H9 (cell line): ENCODE measurements at regions not wholly inside any gene's neighbourhood (a gene's known extent, or its start where the extent isn't known, plus 50 kb on each side); places are given as distances from the start of the nearest gene placed in this dataset.
A peak's percentile ranks its signal among the peaks of the same experiment; 100 is the strongest.

ENCODE experiments used
- DNase-seq: peaks from one replicate; pipeline ENCODE4 v3.0.0-alpha.2; 2017
- H2AFZ ChIP-seq: one replicate; pipeline ENCODE4 v1.6.1; 2013; ENCODE audit warnings: mild to moderate bottlenecking, low read length, control low read depth, moderate library complexity
- H2AK5ac ChIP-seq: 2 replicates; pipeline ENCODE4 v1.6.1; 2013; ENCODE audit warnings: low read length, control low read depth, mixed read lengths; ENCODE audit not compliant: insufficient read length
- H2BK120ac ChIP-seq: one replicate; pipeline ENCODE4 v1.6.1; 2013; ENCODE audit warnings: low read depth, mild to moderate bottlenecking, low read length, control low read depth, inconsistent platforms; ENCODE audit not compliant: poor library complexity, severe bottlenecking
- H2BK12ac ChIP-seq: 2 replicates; pipeline ENCODE4 v1.6.1; 2013; ENCODE audit warnings: low read length, control low read depth, mixed read lengths, low read depth; ENCODE audit not compliant: insufficient read length
- H2BK15ac ChIP-seq: 2 replicates; pipeline ENCODE4 v1.6.1; 2013; ENCODE audit warnings: low read depth, low read length, control low read depth
- H2BK20ac ChIP-seq: one replicate; pipeline ENCODE4 v1.6.1; 2013; ENCODE audit warnings: low read depth, mild to moderate bottlenecking, low read length, control low read depth, inconsistent platforms; ENCODE audit not compliant: poor library complexity, severe bottlenecking
- H2BK5ac ChIP-seq: 2 replicates; pipeline ENCODE4 v1.6.1; 2013; ENCODE audit warnings: low read length, control low read depth, mixed read lengths; ENCODE audit not compliant: insufficient read length
- H3K14ac ChIP-seq: 2 replicates; pipeline ENCODE4 v1.6.1; 2013; ENCODE audit warnings: low read length, control low read depth; ENCODE audit not compliant: insufficient read depth
- H3K18ac ChIP-seq: 2 replicates; pipeline ENCODE4 v1.6.1; 2013; ENCODE audit warnings: low read depth, mild to moderate bottlenecking, mixed read lengths, low read length, control low read depth; ENCODE audit not compliant: insufficient read length
- H3K23ac ChIP-seq: 2 replicates; pipeline ENCODE4 v1.6.1; 2013; ENCODE audit warnings: low read length, control low read depth, mixed read lengths, low read depth; ENCODE audit not compliant: insufficient read length
- H3K23me2 ChIP-seq: 2 replicates; pipeline ENCODE4 v1.6.1; 2013; ENCODE audit warnings: low read depth, mild to moderate bottlenecking, mixed read lengths, low read length, control low read depth; ENCODE audit not compliant: insufficient read length, poor library complexity, severe bottlenecking
- H3K27ac ChIP-seq: 2 replicates; pipeline ENCODE4 v1.5.1; 2013; ENCODE audit warnings: low read length, control low read depth, mixed read lengths, low read depth; ENCODE audit not compliant: insufficient read length
- H3K27me3 ChIP-seq: 2 replicates; pipeline ENCODE4 v1.6.1; 2013; ENCODE audit warnings: low read length, control low read depth, inconsistent platforms; ENCODE audit not compliant: insufficient read depth
- H3K4ac ChIP-seq: 2 replicates; pipeline ENCODE4 v1.6.1; 2013; ENCODE audit warnings: low read depth, mild to moderate bottlenecking, control low read depth, inconsistent platforms, low read length, moderate library complexity
- H3K4me1 ChIP-seq: 2 replicates; pipeline ENCODE4 v1.6.1; 2013; ENCODE audit warnings: low read length, control low read depth, inconsistent platforms; ENCODE audit not compliant: insufficient read depth
- H3K4me2 ChIP-seq: 2 replicates; pipeline ENCODE4 v1.6.1; 2013; ENCODE audit warnings: low read length, control low read depth, mixed read lengths; ENCODE audit not compliant: insufficient read length, insufficient read depth
- H3K56ac ChIP-seq: 2 replicates; pipeline ENCODE4 v1.6.1; 2013; ENCODE audit warnings: low read depth, mild to moderate bottlenecking, mixed read lengths, low read length, control low read depth; ENCODE audit not compliant: insufficient read length
- H3K79me1 ChIP-seq: 2 replicates; pipeline ENCODE4 v1.6.1; 2013; ENCODE audit warnings: low read depth, mild to moderate bottlenecking, moderate library complexity, low read length, control low read depth, inconsistent platforms; ENCODE audit not compliant: insufficient read depth, poor library complexity, severe bottlenecking
- H3K79me2 ChIP-seq: 2 replicates; pipeline ENCODE4 v1.6.1; 2013; ENCODE audit warnings: low read length, control low read depth, inconsistent platforms; ENCODE audit not compliant: insufficient read depth
- H3K9ac ChIP-seq: 2 replicates; pipeline ENCODE4 v1.6.1; 2013; ENCODE audit warnings: low read length, control low read depth, mixed read lengths; ENCODE audit not compliant: insufficient read length; ENCODE audit errors: extremely low read depth
- H3K9me3 ChIP-seq: one replicate; pipeline ENCODE4 v1.6.1; 2013; ENCODE audit warnings: low read depth, low read length, inconsistent platforms; ENCODE audit not compliant: control insufficient read depth
- H3T11ph ChIP-seq: one replicate; pipeline ENCODE4 v1.6.1; 2013; ENCODE audit warnings: mild to moderate bottlenecking, low read length, control low read depth, inconsistent platforms
- H4K20me1 ChIP-seq: one replicate; pipeline ENCODE4 v1.6.1; 2013; ENCODE audit not compliant: control insufficient read depth, insufficient read length, insufficient read depth
- H4K5ac ChIP-seq: 2 replicates; pipeline ENCODE4 v1.6.1; 2013; ENCODE audit warnings: low read depth, mild to moderate bottlenecking, mixed read lengths, low read length, control low read depth; ENCODE audit not compliant: insufficient read length
- H4K8ac ChIP-seq: replicated peaks from 2 replicates; pipeline ENCODE4 v1.6.1; 2013; ENCODE audit warnings: low read length, control low read depth, mixed read lengths, low read depth; ENCODE audit not compliant: insufficient read length
- H4K91ac ChIP-seq: 2 replicates; pipeline ENCODE4 v1.6.1; 2013; ENCODE audit warnings: low read depth, mild to moderate bottlenecking, moderate library complexity, mixed read lengths, low read length, control low read depth; ENCODE audit not compliant: insufficient read length
- H3K27ac Mint-ChIP-seq, 3 experiments: 2 replicates in 2 of 3; 3 replicates in 1 of 3; pipeline ENCODE4 v1.8.0; 2020 to 2021; ENCODE audit warnings: mixed read lengths in 3 of 3, mild to moderate bottlenecking in 1 of 3, moderate library complexity in 1 of 3
- H3K27me3 Mint-ChIP-seq: 2 replicates; pipeline ENCODE4 v1.8.0; 2021; ENCODE audit warnings: low read depth, mild to moderate bottlenecking, moderate library complexity, mixed read lengths
- H3K36me3 Mint-ChIP-seq, 3 experiments: 2 replicates in 2 of 3; 3 replicates in 1 of 3; pipeline ENCODE4 v1.8.0; 2020 to 2021; ENCODE audit warnings: low read depth in 3 of 3, mixed read lengths in 3 of 3; ENCODE audit not compliant: insufficient read depth in 1 of 3
- H3K4me1 Mint-ChIP-seq, 2 experiments: 2 replicates each; pipeline ENCODE4 v1.8.0; 2020; ENCODE audit warnings: mixed read lengths in 2 of 2
- H3K4me3 Mint-ChIP-seq, 2 experiments: 2 replicates in 1 of 2; 3 replicates in 1 of 2; pipeline ENCODE4 v1.8.0; 2020 to 2021; ENCODE audit warnings: mild to moderate bottlenecking in 2 of 2, mixed read lengths in 2 of 2, moderate library complexity in 1 of 2
- H3K9me3 Mint-ChIP-seq, 2 experiments: 2 replicates in 1 of 2; 3 replicates in 1 of 2; pipeline ENCODE4 v1.8.0; 2020; ENCODE audit warnings: mild to moderate bottlenecking in 2 of 2, mixed read lengths in 2 of 2, moderate library complexity in 1 of 2
- WGBS: extraction: QIAGEN DNeasy Blood & Tissue Kit; methylation state at CpG from one replicate; pipeline ENCODE4 v1.1.7; 2013; ENCODE audit warnings: missing lambda C conversion rate, low lambda C conversion rate, mixed read lengths; ENCODE audit not compliant: insufficient read length; ENCODE audit errors: extremely low coverage; 5-methylcytosine and 5-hydroxymethylcytosine counted together
- TF ChIP-seq, protein P1 (sequence below): fragments of 200-600 bp; sonication (generic); conservative IDR thresholded peaks from 3 replicates; pipeline ENCODE4 v1.8.0; 2021; ENCODE audit warnings: antibody characterized with exemption, mild to moderate bottlenecking

- H3K4me3 Mint-ChIP-seq = no peak overlapping the region
- Histone ChIP-seq H3K4ac (no peak overlapping the region), H3T11ph (no peak overlapping the region), H4K91ac (no peak overlapping the region), H4K5ac (no peak overlapping the region), H3K14ac (no peak overlapping the region), H3K79me2 (no peaks in the 10 kb centered on the region), H2BK5ac (no peak overlapping the region), H3K4me2 (no peak overlapping the region), H3K4me1 (peaks cover 5% of the 10 kb centered on the region; the same call in 1 of the 2 replicates), H2AFZ (no peak overlapping the region), H4K20me1 (no peaks in the 10 kb centered on the region), H3K56ac (no peak overlapping the region), H2BK15ac (no peak overlapping the region), H3K27me3 (no peaks in the 10 kb centered on the region), H3K23me2 (no peaks in the 10 kb centered on the region), H2BK20ac (no peak overlapping the region), H3K9me3 (no peaks in the 10 kb centered on the region), H3K79me1 (no peaks in the 10 kb centered on the region), H2BK12ac (no peak overlapping the region), H3K23ac (no peak overlapping the region), H2BK120ac (no peak overlapping the region), H3K9ac (no peak overlapping the region), H2AK5ac (no peak overlapping the region), H3K18ac (no peak overlapping the region), H3K27ac (no peak overlapping the region), H4K8ac (no peak overlapping the region)
- H3K27me3 Mint-ChIP-seq = no peaks in the 10 kb centered on the region; the same call in 1 of the 2 replicates
- peaks cover 14 to 17% of the 10 kb centered on the region in 2 experiments for H3K4me1 Mint-ChIP-seq
- no peak overlapping the region for H3K27ac Mint-ChIP-seq
- WGBS = no CpG with 5 or more reads among the region's 4 CpGs
- H3K36me3 Mint-ChIP-seq = no peaks in the 10 kb centered on the region
- H3K9me3 Mint-ChIP-seq = no peaks in the 10 kb centered on the region
- DNase-seq = peak; percentile 34
- TF ChIP-seq, protein P1, sequence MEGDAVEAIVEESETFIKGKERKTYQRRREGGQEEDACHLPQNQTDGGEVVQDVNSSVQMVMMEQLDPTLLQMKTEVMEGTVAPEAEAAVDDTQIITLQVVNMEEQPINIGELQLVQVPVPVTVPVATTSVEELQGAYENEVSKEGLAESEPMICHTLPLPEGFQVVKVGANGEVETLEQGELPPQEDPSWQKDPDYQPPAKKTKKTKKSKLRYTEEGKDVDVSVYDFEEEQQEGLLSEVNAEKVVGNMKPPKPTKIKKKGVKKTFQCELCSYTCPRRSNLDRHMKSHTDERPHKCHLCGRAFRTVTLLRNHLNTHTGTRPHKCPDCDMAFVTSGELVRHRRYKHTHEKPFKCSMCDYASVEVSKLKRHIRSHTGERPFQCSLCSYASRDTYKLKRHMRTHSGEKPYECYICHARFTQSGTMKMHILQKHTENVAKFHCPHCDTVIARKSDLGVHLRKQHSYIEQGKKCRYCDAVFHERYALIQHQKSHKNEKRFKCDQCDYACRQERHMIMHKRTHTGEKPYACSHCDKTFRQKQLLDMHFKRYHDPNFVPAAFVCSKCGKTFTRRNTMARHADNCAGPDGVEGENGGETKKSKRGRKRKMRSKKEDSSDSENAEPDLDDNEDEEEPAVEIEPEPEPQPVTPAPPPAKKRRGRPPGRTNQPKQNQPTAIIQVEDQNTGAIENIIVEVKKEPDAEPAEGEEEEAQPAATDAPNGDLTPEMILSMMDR = no peak
Observed at GRCh38 chr9:85178474-85178873, 508.9 kb downstream of the NTRK2 start.
